ENCODE measurements at regions not wholly inside any gene's neighbourhood (a gene's known extent, or its start where the extent isn't known, plus 50 kb on each side); places are given as distances from the start of the nearest gene placed in this dataset.
"Not testable (repeated sequence)": the region's sequence is repeated elsewhere in the genome, so short reads cannot be mapped to it uniquely, and the experiment has no call there.

- no peak for DNase-seq (ENCODE audit: low read depth)
Observed at GRCh38 chr13:104961246-104961645, 1574.2 kb downstream of the EFNB2 start.

GRCh38 chr13:104954210-104954609 lies 1581.3 kb downstream of the EFNB2 start:
- DNase-seq (ENCODE audit: low read depth): no peak

- DNase-seq (ENCODE audit: low read depth): no peak
Observed at GRCh38 chr13:104953588-104953987, 1581.9 kb downstream of the EFNB2 start.

GRCh38 chr13:104949840-104950740 lies 1585.4 kb downstream of the EFNB2 start:
- no peak for DNase-seq (ENCODE audit: low read depth)

GRCh38 chr13:104944176-104944575 lies 1591.3 kb downstream of the EFNB2 start:
- no peak for DNase-seq (ENCODE audit: low read depth)

GRCh38 chr13:104943331-104943730 lies 1592.1 kb downstream of the EFNB2 start:
- DNase-seq (ENCODE audit: low read depth): no peak

- DNase-seq (ENCODE audit: low read depth): no peak
Observed at GRCh38 chr13:104937881-104938280, 1597.6 kb downstream of the EFNB2 start.

- DNase-seq (ENCODE audit: low read depth): no peak
Observed at GRCh38 chr13:104936304-104936703, 1599.2 kb downstream of the EFNB2 start.

GRCh38 chr13:104920513-104920912 lies 1614.9 kb downstream of the EFNB2 start:
- DNase-seq (ENCODE audit: low read depth): not testable (repeated sequence)

- no peak for DNase-seq (ENCODE audit: low read depth)
Observed at GRCh38 chr13:104920091-104920490, 1615.4 kb downstream of the EFNB2 start.

- DNase-seq (ENCODE audit: low read depth): no peak
Observed at GRCh38 chr13:104900191-104900817, 1635.2 kb downstream of the EFNB2 start.

- DNase-seq (ENCODE audit: low read depth): no peak
Observed at GRCh38 chr13:104898484-104898883, 1637.0 kb downstream of the EFNB2 start.

GRCh38 chr13:104895521-104895920 lies 1639.9 kb downstream of the EFNB2 start:
- no peak for DNase-seq (ENCODE audit: low read depth)

- no peak for DNase-seq (ENCODE audit: low read depth)
Observed at GRCh38 chr13:104875038-104875754, 1660.3 kb downstream of the EFNB2 start.

GRCh38 chr13:104872153-104872552 lies 1663.3 kb downstream of the EFNB2 start:
- DNase-seq (ENCODE audit: low read depth): no peak

- DNase-seq (ENCODE audit: low read depth): no peak
Observed at GRCh38 chr13:104871456-104871855, 1664.0 kb downstream of the EFNB2 start.

GRCh38 chr13:104869501-104869900 lies 1666.0 kb downstream of the EFNB2 start:
- DNase-seq (ENCODE audit: low read depth): no peak

- DNase-seq (ENCODE audit: low read depth): no peak
Observed at GRCh38 chr13:104868806-104869205, 1666.7 kb downstream of the EFNB2 start.

- no peak for DNase-seq (ENCODE audit: low read depth)
Observed at GRCh38 chr13:104855581-104855980, 1679.9 kb downstream of the EFNB2 start.

GRCh38 chr13:104854698-104855097 lies 1680.8 kb downstream of the EFNB2 start:
- DNase-seq (ENCODE audit: low read depth): no peak

GRCh38 chr13:104854007-104854406 lies 1681.5 kb downstream of the EFNB2 start:
- DNase-seq (ENCODE audit: low read depth): no peak

GRCh38 chr13:104847922-104848321 lies 1687.5 kb downstream of the EFNB2 start:
- no peak for DNase-seq (ENCODE audit: low read depth)

- DNase-seq (ENCODE audit: low read depth): no peak
Observed at GRCh38 chr13:104843401-104843800, 1692.1 kb downstream of the EFNB2 start.
